MM.1S (cell line): ENCODE measurements at regions not wholly inside any gene's neighbourhood (a gene's known extent, or its start where the extent isn't known, plus 50 kb on each side); places are given as distances from the start of the nearest gene placed in this dataset.

Experiments
- DNase-seq: peaks from one replicate; pipeline ENCODE4 v3.0.0-alpha.2; 2015
- H2AFZ ChIP-seq: fragments of 300-600 bp; sonication (generic); 2 replicates; pipeline ENCODE4 v1.6.0; 2016; ENCODE audit warnings: antibody characterized with exemption, low read length
- H3F3A ChIP-seq: fragments of 300-600 bp; sonication (generic); 2 replicates; pipeline ENCODE4 v1.6.1; 2016; ENCODE audit warnings: mild to moderate bottlenecking, antibody characterized with exemption, low read length, moderate library complexity, mixed read lengths; ENCODE audit not compliant: insufficient read depth
- H3K27ac ChIP-seq: fragments of 300-600 bp; sonication (generic); 2 replicates; pipeline ENCODE4 v1.5.1; 2016; ENCODE audit warnings: mild to moderate bottlenecking, low read length
- H3K27me3 ChIP-seq: fragments of 300-600 bp; sonication (generic); replicated peaks from 2 replicates; pipeline ENCODE4 v1.6.0; 2016; ENCODE audit warnings: low read length; ENCODE audit not compliant: insufficient read depth
- H3K36me3 ChIP-seq: fragments of 300-600 bp; sonication (generic); replicated peaks from 2 replicates; pipeline ENCODE4 v1.6.1; 2016; ENCODE audit warnings: mild to moderate bottlenecking, low read length, mixed read lengths; ENCODE audit not compliant: insufficient read depth
- H3K4me1 ChIP-seq: fragments of 300-600 bp; sonication (generic); 2 replicates; pipeline ENCODE4 v1.6.1; 2016; ENCODE audit warnings: low read length, mixed read lengths
- H3K4me2 ChIP-seq: fragments of 300-600 bp; sonication (generic); 2 replicates; pipeline ENCODE4 v1.6.0; 2016; ENCODE audit warnings: low read depth, low read length
- H3K4me3 ChIP-seq: fragments of 300-600 bp; sonication (generic); 2 replicates; pipeline ENCODE4 v1.5.1; 2016; ENCODE audit warnings: low read length, mixed read lengths
- H3K79me2 ChIP-seq: fragments of 300-600 bp; sonication (generic); 2 replicates; pipeline ENCODE4 v1.6.1; 2016; ENCODE audit warnings: mixed run types, low read length, mixed read lengths
- H3K9ac ChIP-seq: fragments of 300-600 bp; sonication (generic); 2 replicates; pipeline ENCODE4 v1.6.1; 2016; ENCODE audit warnings: low read length, mixed read lengths
- H3K9me2 ChIP-seq: fragments of 300-600 bp; sonication (generic); replicated peaks from 2 replicates; pipeline ENCODE4 v1.6.1; 2016; ENCODE audit warnings: mild to moderate bottlenecking, low read length, mixed read lengths; ENCODE audit not compliant: insufficient read depth
- H3K9me3 ChIP-seq: fragments of 300-600 bp; sonication (generic); replicated peaks from 2 replicates; pipeline ENCODE4 v1.6.1; 2016; ENCODE audit warnings: mild to moderate bottlenecking, low read length, mixed read lengths; ENCODE audit not compliant: insufficient read depth
- H4K20me1 ChIP-seq: fragments of 300-600 bp; sonication (generic); 2 replicates; pipeline ENCODE4 v1.6.1; 2016; ENCODE audit warnings: mild to moderate bottlenecking, low read length, moderate library complexity, mixed read lengths; ENCODE audit not compliant: insufficient read depth
- EZH2 ChIP-seq: fragments of 300-600 bp; sonication (generic); optimal IDR thresholded peaks from 2 replicates; pipeline ENCODE3; 2017; ENCODE audit warnings: low read depth, mild to moderate bottlenecking, antibody characterized with exemption, low read length, mixed read lengths
- EZH2phosphoT487 ChIP-seq: fragments of 300-600 bp; sonication (generic); IDR thresholded peaks from 2 replicates; pipeline ENCODE4 v1.6.1; 2018; ENCODE audit warnings: antibody characterized with exemption, low read length
- TF ChIP-seq, protein P1 (sequence below): fragments of 300-600 bp; sonication (generic); IDR thresholded peaks from 2 replicates; pipeline ENCODE4 v1.5.1; 2016; ENCODE audit warnings: antibody characterized with exemption, low read length, mixed read lengths

DNA sequence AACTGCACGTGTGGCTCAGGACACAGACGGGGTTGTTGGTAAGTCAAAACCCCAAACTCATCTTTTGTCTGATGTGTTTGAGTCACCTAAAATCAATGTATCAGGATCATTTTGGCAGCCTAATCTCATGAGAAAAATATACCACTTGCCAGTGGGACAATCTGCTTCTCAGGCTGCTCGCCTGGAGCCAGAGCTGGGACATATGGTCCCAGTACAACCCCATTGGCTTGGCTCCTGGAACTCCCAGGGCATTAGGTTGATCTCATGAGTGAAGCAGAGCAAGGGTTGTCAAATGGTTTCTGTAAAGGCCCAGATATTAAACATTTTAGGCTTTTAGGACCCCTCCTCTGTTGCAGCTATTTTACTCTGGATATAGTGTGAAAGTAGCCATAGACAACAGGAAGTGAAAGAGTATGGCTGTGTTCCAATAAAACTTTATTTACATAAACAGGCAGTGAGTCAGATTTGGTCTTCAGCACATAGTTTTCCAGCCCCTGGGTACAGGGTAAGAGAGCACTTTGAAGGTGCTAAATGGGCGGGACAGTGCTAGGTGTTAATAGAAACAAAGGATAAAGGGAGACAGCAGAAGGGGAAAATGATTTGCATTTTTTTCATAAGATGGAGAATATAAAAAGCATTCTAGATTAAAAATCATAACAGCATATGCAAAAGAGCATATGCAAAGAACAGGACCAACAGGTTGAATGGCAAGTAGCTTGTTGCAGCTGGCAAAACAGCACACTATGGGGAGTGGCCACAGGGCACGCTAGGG is 290.8 kb downstream of the KCNS3 start:
- Histone ChIP-seq H3K9ac (no peak overlapping the region), H3K36me3 (no peaks in the 10 kb centered on the region), H3F3A (no peaks in the 10 kb centered on the region), H3K9me3 (no peaks in the 10 kb centered on the region), H3K27ac (no peak overlapping the region), H4K20me1 (no peaks in the 10 kb centered on the region), H3K4me2 (no peak overlapping the region), H3K4me1 (no peaks in the 10 kb centered on the region), H3K79me2 (no peaks in the 10 kb centered on the region), H2AFZ (no peak overlapping the region), H3K4me3 (no peak overlapping the region), H3K27me3 (no peaks in the 10 kb centered on the region), H3K9me2 (no peaks in the 10 kb centered on the region)
- no peak for DNase-seq
- no peak for TF ChIP-seq EZH2phosphoT487
- TF ChIP-seq EZH2, result no peak
- TF ChIP-seq, protein P1, sequence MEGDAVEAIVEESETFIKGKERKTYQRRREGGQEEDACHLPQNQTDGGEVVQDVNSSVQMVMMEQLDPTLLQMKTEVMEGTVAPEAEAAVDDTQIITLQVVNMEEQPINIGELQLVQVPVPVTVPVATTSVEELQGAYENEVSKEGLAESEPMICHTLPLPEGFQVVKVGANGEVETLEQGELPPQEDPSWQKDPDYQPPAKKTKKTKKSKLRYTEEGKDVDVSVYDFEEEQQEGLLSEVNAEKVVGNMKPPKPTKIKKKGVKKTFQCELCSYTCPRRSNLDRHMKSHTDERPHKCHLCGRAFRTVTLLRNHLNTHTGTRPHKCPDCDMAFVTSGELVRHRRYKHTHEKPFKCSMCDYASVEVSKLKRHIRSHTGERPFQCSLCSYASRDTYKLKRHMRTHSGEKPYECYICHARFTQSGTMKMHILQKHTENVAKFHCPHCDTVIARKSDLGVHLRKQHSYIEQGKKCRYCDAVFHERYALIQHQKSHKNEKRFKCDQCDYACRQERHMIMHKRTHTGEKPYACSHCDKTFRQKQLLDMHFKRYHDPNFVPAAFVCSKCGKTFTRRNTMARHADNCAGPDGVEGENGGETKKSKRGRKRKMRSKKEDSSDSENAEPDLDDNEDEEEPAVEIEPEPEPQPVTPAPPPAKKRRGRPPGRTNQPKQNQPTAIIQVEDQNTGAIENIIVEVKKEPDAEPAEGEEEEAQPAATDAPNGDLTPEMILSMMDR, result no peak

DNA sequence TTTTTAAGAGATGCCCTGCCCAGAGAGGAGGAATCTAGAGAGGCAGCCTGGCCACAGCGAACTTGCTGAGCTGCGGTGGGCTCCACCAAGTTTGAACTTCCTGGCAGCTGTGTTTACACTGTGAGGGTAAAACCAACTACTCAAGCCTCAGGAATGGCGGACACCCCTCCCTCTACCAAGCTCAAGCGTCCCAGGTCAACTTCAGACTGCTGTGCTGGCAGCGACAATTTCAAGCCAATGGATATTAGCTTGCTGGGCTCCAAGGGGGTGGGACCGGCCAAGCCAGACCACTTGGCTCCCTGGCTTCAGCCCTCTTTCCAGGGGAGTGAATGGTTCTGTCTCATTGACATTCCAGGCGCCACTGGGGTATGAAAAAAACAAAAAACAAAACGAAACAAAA is 289.4 kb downstream of the KCNS3 start:
- no peaks in the 10 kb centered on the region for H3K36me3 ChIP-seq
- no peak overlapping the region for H3K9ac ChIP-seq
- no peaks in the 10 kb centered on the region for H3K9me2 ChIP-seq
- no peak overlapping the region for H2AFZ ChIP-seq
- H3K27me3 ChIP-seq, result no peaks in the 10 kb centered on the region
- no peaks in the 10 kb centered on the region for H3K9me3 ChIP-seq
- no peak overlapping the region for H3K4me2 ChIP-seq
- H4K20me1 ChIP-seq, result no peaks in the 10 kb centered on the region
- DNase-seq, result no peak
- H3K27ac ChIP-seq, result no peak overlapping the region
- H3K4me1 ChIP-seq, result no peaks in the 10 kb centered on the region
- no peaks in the 10 kb centered on the region for H3K79me2 ChIP-seq
- TF ChIP-seq EZH2phosphoT487, result no peak
- TF ChIP-seq, protein P1, result no peak
- TF ChIP-seq EZH2, result no peak
- H3F3A ChIP-seq, result no peaks in the 10 kb centered on the region
- H3K4me3 ChIP-seq, result no peak overlapping the region

GRCh38 chr2:18161681-18162080 is 283.2 kb downstream of the KCNS3 start:
- Histone ChIP-seq H3K9me3 (no peaks in the 10 kb centered on the region), H3K4me3 (no peak overlapping the region), H3K9ac (no peak overlapping the region), H4K20me1 (no peaks in the 10 kb centered on the region), H3K79me2 (no peaks in the 10 kb centered on the region), H3K4me1 (no peaks in the 10 kb centered on the region), H3K27ac (no peak overlapping the region), H3K27me3 (no peaks in the 10 kb centered on the region), H3K36me3 (no peaks in the 10 kb centered on the region), H3K9me2 (no peaks in the 10 kb centered on the region), H2AFZ (no peak overlapping the region), H3K4me2 (no peak overlapping the region), H3F3A (no peaks in the 10 kb centered on the region)
- TF ChIP-seq, protein P1, result no peak
- TF ChIP-seq EZH2 (no peak), EZH2phosphoT487 (no peak)
- no peak for DNase-seq
